BJ (cell line): ENCODE measurements at regions not wholly inside any gene's neighbourhood (a gene's known extent, or its start where the extent isn't known, plus 50 kb on each side); places are given as distances from the start of the nearest gene placed in this dataset.

ENCODE experiments used
- CTCF ChIA-PET: fragments of 350-600 bp; formaldehyde crosslinking; extraction: SDS; loops from one replicate; lab custom pipeline; 2021; ENCODE audit warnings: antibody characterized with exemption, inconsistent platforms; lab: Yijun Ruan, JAX
- POLR2A ChIA-PET: fragments of 300-600 bp; sonication (Branson Sonifier 250); formaldehyde crosslinking; extraction: SDS; loops from one replicate; lab custom pipeline; 2021; ENCODE audit warnings: antibody characterized with exemption; lab: Charles Lee
- DNase-seq: peaks from one replicate; pipeline ENCODE4 v3.0.0-alpha.2; 2011; ENCODE audit warnings: low read depth
- H3K27me3 ChIP-seq: 2 replicates; pipeline ENCODE4 v1.6.0; 2011; ENCODE audit warnings: low read length; ENCODE audit not compliant: control insufficient read depth, insufficient read depth
- H3K36me3 ChIP-seq: 2 replicates; pipeline ENCODE4 v1.5.1; 2011; ENCODE audit warnings: low read length; ENCODE audit not compliant: control insufficient read depth, insufficient read depth
- H3K4me3 ChIP-seq: 2 replicates; pipeline ENCODE4 v1.5.1; 2011; ENCODE audit warnings: low read depth, mild to moderate bottlenecking, control low read depth, low read length
- CTCF ChIP-seq: IDR thresholded peaks from 2 replicates; pipeline ENCODE4 v1.5.1; 2011; ENCODE audit warnings: low read depth, mild to moderate bottlenecking, control low read depth, inconsistent platforms, low read length, moderate library complexity; ENCODE audit not compliant: insufficient read depth

- no peak overlapping the region for H3K4me3 ChIP-seq
- POLR2A ChIA-PET = interaction anchor here (1.2 kb wide), 1 partner anchor 29 kb away, joined by 3 read pairs; no protein-coding TSS in a partner anchor
- DNase-seq = no peak
- no peak for TF ChIP-seq CTCF
- no peaks in the 10 kb centered on the region for H3K36me3 ChIP-seq
- CTCF ChIA-PET = interaction anchor here (0.8 to 1.5 kb wide), 2 partner anchors 13 to 169 kb away, joined by 3 to 5 read pairs; no protein-coding TSS in a partner anchor
- H3K27me3 ChIP-seq = no peaks in the 10 kb centered on the region
These were observed 162.9 kb upstream of the APCDD1 start for GRCh38 chr18:10291568-10291981.

- CTCF ChIA-PET = no interaction called here
- DNase-seq = no peak
- no peaks in the 10 kb centered on the region for H3K27me3 ChIP-seq
- H3K36me3 ChIP-seq = no peaks in the 10 kb centered on the region
- TF ChIP-seq CTCF = no peak
- no peak overlapping the region for H3K4me3 ChIP-seq
- POLR2A ChIA-PET = no interaction called here
These were observed 160.5 kb upstream of the APCDD1 start for GRCh38 chr18:10293966-10294365.

DNA sequence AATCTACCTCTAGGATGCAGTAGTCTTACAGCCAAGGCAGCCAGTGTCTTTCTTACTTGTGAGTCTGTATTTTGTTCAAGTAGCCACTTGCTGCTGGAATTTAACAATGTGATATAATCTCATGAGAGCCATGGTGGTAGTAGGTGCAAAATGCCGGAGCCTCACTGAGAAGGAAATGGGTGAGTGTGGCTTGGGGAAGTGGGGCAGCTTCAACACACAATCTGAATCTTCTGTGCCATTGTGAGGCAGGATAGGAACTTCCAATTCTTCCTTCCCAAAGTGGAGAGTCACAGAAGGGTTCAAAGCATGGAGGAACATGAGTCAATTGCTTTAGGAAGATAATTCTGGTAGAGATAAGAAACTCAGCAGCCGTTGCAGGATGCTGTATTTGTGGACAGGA lies 158.7 kb upstream of the APCDD1 start:
- CTCF ChIA-PET = interaction anchor here (0.8 to 1.3 kb wide), 2 partner anchors 9 to 143 kb away, joined by 4 to 5 read pairs; no protein-coding TSS in a partner anchor
- H3K4me3 ChIP-seq = no peak overlapping the region
- POLR2A ChIA-PET = no interaction called here
- H3K36me3 ChIP-seq = no peaks in the 10 kb centered on the region
- no peak for DNase-seq
- no peaks in the 10 kb centered on the region for H3K27me3 ChIP-seq
- no peak for TF ChIP-seq CTCF

GRCh38 chr18:10296491-10296890 lies 157.9 kb upstream of the APCDD1 start:
- no peaks in the 10 kb centered on the region for H3K27me3 ChIP-seq
- ChIA-PET CTCF (interaction anchor here (0.8 to 1.3 kb wide), 2 partner anchors 8 to 142 kb away, joined by 4 to 5 read pairs; no protein-coding TSS in a partner anchor), POLR2A (no interaction called here)
- no peaks in the 10 kb centered on the region for H3K36me3 ChIP-seq
- TF ChIP-seq CTCF = no peak
- no peak for DNase-seq
- no peak overlapping the region for H3K4me3 ChIP-seq

- no peak overlapping the region for H3K4me3 ChIP-seq
- no peaks in the 10 kb centered on the region for H3K27me3 ChIP-seq
- no peak for TF ChIP-seq CTCF
- DNase-seq = no peak
- no peaks in the 10 kb centered on the region for H3K36me3 ChIP-seq
- ChIA-PET CTCF (interaction anchor here (1.0 kb wide), 1 partner anchor 35 kb away, joined by 3 read pairs; no protein-coding TSS in a partner anchor), POLR2A (no interaction called here)
These were observed 157.3 kb upstream of the APCDD1 start for GRCh38 chr18:10297086-10297485.
